B cell (primary cell): ENCODE measurements at regions not wholly inside any gene's neighbourhood (a gene's known extent, or its start where the extent isn't known, plus 50 kb on each side); places are given as distances from the start of the nearest gene placed in this dataset.

Experiments
- ATAC-seq: fragments of 200-7000 bp; cut with Tn5 transposase; one replicate; pipeline ENCODE4 v1.10.0; 2021; ENCODE audit warnings: low read depth, mild to moderate bottlenecking, moderate number of reproducible peaks, moderate library complexity
- CTCF ChIA-PET: fragments of 350-600 bp; sonication (Branson Sonifier 250); formaldehyde crosslinking; loops from one replicate; lab custom pipeline; 2021; ENCODE audit warnings: antibody characterized with exemption, inconsistent platforms; lab: Charles Lee
- POLR2A ChIA-PET: fragments of 350-600 bp; sonication (Branson Sonifier 250); formaldehyde crosslinking; loops from one replicate; lab custom pipeline; 2021; ENCODE audit warnings: antibody characterized with exemption; lab: Charles Lee
- DNase-seq: peaks from one replicate; pipeline ENCODE4 v3.0.0; 2013
- H2AFZ ChIP-seq: 2 replicates; pipeline ENCODE4 v1.6.1; 2012; ENCODE audit warnings: mild to moderate bottlenecking, low read depth, low read length; ENCODE audit not compliant: insufficient read depth, poor library complexity, severe bottlenecking
- H3K27ac ChIP-seq, 2 donors: 1 replicate in 1 of 2; 2 replicates in 1 of 2; pipeline ENCODE4 v1.5.1; 2012 to 2013; ENCODE audit warnings: low read length in 2 of 2, mild to moderate bottlenecking in 2 of 2, moderate library complexity in 1 of 2
- H3K27me3 ChIP-seq, 4 experiments: fragments of 200-600 bp in 1 of 4; sonication (generic) in 1 of 4; replicated peaks in 1 of 4; 1 replicate in 2 of 4; 2 replicates in 2 of 4; pipeline versions ENCODE4 v1.6.1 to v1.7.0; 2013 to 2016; ENCODE audit warnings: low read length in 3 of 4, mild to moderate bottlenecking in 2 of 4, mixed read lengths in 1 of 4, moderate library complexity in 1 of 4; ENCODE audit not compliant: insufficient read depth in 4 of 4, control insufficient read depth in 3 of 4; ENCODE audit errors: control extremely low read depth in 1 of 4
- H3K36me3 ChIP-seq, 2 experiments: replicated peaks in 1 of 2; 1 replicate in 1 of 2; 2 replicates in 1 of 2; pipeline versions ENCODE4 v1.6.1 to v1.7.1; 2013; ENCODE audit warnings: low read length in 1 of 2; ENCODE audit not compliant: insufficient read depth in 2 of 2, control insufficient read depth in 1 of 2; ENCODE audit errors: control extremely low read depth in 1 of 2, extremely low read depth in 1 of 2
- H3K4me1 ChIP-seq, 2 donors: fragments of 200-600 bp in 1 of 2; sonication (generic) in 1 of 2; 1 replicate in 1 of 2; 2 replicates in 1 of 2; pipeline versions ENCODE4 v1.5.1 to v1.6.1; 2013 to 2017; ENCODE audit warnings: low read length in 2 of 2; ENCODE audit not compliant: control insufficient read depth in 2 of 2, insufficient read depth in 2 of 2
- H3K4me2 ChIP-seq: replicated peaks from 2 replicates; pipeline ENCODE3; 2012; ENCODE audit warnings: mild to moderate bottlenecking, low read depth, low read length; ENCODE audit not compliant: poor library complexity, severe bottlenecking
- H3K4me3 ChIP-seq, 5 experiments: fragments of 200-600 bp in 1 of 5; sonication (generic) in 1 of 5; 1 replicate in 3 of 5; 2 replicates in 2 of 5; pipeline versions ENCODE4 v1.5.1 to v1.7.0; 2011 to 2016; ENCODE audit warnings: low read length in 4 of 5, mild to moderate bottlenecking in 4 of 5, low read depth in 2 of 5, control low read depth in 1 of 5, moderate library complexity in 1 of 5; ENCODE audit not compliant: insufficient read depth in 1 of 5; ENCODE audit errors: control extremely low read depth in 1 of 5, extremely low read depth in 1 of 5
- H3K79me2 ChIP-seq: fragments of 200-600 bp; sonication (generic); one replicate; pipeline ENCODE4 v1.6.0; 2016; ENCODE audit warnings: low read length; ENCODE audit not compliant: control insufficient read depth, insufficient read depth
- H3K9ac ChIP-seq: fragments of 200-600 bp; sonication (generic); 2 replicates; pipeline ENCODE4 v1.6.1; 2017; ENCODE audit warnings: mild to moderate bottlenecking, low read length, moderate library complexity
- H3K9me3 ChIP-seq, 3 donors: one replicate each; pipeline versions ENCODE4 v1.6.1 to v1.7.1; 2013; ENCODE audit warnings: low read length in 2 of 3; ENCODE audit not compliant: control insufficient read depth in 2 of 3, insufficient read depth in 1 of 3; ENCODE audit errors: control extremely low read depth in 1 of 3
- H4K20me1 ChIP-seq: 2 replicates; pipeline ENCODE4 v1.6.0; 2012; ENCODE audit warnings: mild to moderate bottlenecking, low read length; ENCODE audit not compliant: insufficient read depth, control insufficient read depth, poor library complexity, severe bottlenecking
- H3K27ac Mint-ChIP-seq: one replicate; pipeline ENCODE4 v1.8.0; 2021; ENCODE audit warnings: mixed read lengths
- H3K27me3 Mint-ChIP-seq: one replicate; pipeline ENCODE4 v1.8.0; 2021; ENCODE audit warnings: mixed read lengths
- H3K4me1 Mint-ChIP-seq: one replicate; pipeline ENCODE4 v1.8.0; 2021; ENCODE audit warnings: mixed read lengths
- H3K4me3 Mint-ChIP-seq: one replicate; pipeline ENCODE4 v1.8.0; 2021; ENCODE audit warnings: mixed read lengths
- H3K9me3 Mint-ChIP-seq: one replicate; pipeline ENCODE4 v1.8.0; 2022; ENCODE audit warnings: mixed read lengths; ENCODE audit not compliant: insufficient read depth
- EZH2 ChIP-seq: IDR thresholded peaks from 2 replicates; pipeline ENCODE4 v1.6.1; 2012; ENCODE audit warnings: borderline replicate concordance, low read depth, mild to moderate bottlenecking, moderate library complexity, low read length; ENCODE audit not compliant: insufficient read depth, poor library complexity, severe bottlenecking
- WGBS: methylation state at CpG from one replicate; pipeline ENCODE4 v1.1.5; 2013; ENCODE audit warnings: missing lambda C conversion rate; ENCODE audit not compliant: insufficient coverage; 5-methylcytosine and 5-hydroxymethylcytosine counted together
- intact Hi-C: fragments of 100-400 bp; cut with micrococcal nuclease; formaldehyde crosslinking; loops from one replicate; pipeline ENCODE4 v1.10.0; 2022
- TF ChIP-seq, protein P1 (sequence below): fragments of 200-600 bp; IDR thresholded peaks from one replicate; pipeline ENCODE4 v1.8.0; 2022; ENCODE audit warnings: antibody characterized with exemption, mild to moderate bottlenecking

DNA sequence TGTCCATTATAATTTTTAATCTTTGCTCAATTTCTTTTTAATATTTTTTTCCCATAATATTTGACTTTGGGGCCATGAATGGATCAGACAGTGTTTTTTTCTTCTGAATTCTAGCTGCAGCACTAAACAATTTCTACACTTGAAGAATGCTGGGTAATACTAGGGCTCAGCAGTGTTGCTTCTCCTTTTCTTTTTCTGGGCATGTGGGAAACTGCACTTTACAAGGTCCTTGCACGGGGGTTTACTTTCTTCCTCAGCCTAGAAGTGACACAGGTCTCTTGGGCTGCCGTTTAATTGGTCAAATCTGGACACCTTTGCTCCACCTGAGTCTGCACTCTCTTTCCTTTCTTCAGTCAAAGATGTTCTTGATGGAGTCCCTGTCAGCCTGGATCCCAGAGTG, 135.4 kb upstream of the APCDD1 start:
- H3K4me2 ChIP-seq: no peak overlapping the region
- ATAC-seq: no peak
- CTCF ChIA-PET: no interaction called here

DNA sequence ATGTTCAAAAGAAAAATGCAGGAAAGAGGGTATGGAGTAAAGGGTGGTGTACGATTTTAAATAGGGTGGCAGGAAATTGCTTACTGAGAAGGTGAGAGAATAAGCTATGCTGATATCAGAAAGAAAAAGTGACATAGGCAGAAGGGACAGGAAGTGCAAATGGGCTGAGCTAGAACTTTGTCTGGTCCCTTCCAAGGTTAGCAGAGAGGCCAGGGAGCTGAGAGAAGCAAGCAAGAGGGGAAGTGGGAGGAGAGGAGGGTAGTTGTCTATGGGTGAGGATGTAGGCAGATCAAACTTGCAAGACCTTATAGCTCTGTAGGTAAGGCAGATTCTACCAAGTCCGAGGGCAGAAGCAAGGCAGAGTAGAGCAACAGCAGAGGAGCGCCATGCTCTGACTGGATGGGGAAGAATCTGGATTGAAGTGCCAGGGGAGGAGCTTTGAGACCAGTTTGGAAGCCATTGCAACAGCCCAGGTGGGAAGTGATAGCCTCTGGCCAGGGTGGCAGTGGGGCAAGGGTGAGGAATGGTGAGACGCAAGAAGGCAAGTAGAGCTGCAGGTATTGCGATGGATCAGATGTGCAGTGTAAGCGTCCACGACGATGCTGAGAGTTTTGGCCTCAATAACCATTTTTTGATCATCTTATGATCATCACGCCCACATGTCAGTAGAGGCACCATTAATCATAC, 134.4 kb upstream of the APCDD1 start:
- H3K27me3 ChIP-seq: no peaks in the 10 kb centered on the region
- H3K4me3 ChIP-seq: no peak overlapping the region
- no peak overlapping the region for H2AFZ ChIP-seq
- H3K4me1 ChIP-seq: peaks cover 25% of the 10 kb centered on the region in 2 donors
- DNase-seq (no peak), ATAC-seq (no peak)
- H3K27ac ChIP-seq: no peak overlapping the region
- Mint-ChIP-seq H3K27me3 (no peaks in the 10 kb centered on the region), H3K4me3 (no peak overlapping the region), H3K9me3 (no peaks in the 10 kb centered on the region), H3K4me1 (peaks cover 47% of the 10 kb centered on the region), H3K27ac (no peak overlapping the region)
- no peak overlapping the region for H3K9ac ChIP-seq
- no peak for TF ChIP-seq EZH2
- TF ChIP-seq, protein P1, sequence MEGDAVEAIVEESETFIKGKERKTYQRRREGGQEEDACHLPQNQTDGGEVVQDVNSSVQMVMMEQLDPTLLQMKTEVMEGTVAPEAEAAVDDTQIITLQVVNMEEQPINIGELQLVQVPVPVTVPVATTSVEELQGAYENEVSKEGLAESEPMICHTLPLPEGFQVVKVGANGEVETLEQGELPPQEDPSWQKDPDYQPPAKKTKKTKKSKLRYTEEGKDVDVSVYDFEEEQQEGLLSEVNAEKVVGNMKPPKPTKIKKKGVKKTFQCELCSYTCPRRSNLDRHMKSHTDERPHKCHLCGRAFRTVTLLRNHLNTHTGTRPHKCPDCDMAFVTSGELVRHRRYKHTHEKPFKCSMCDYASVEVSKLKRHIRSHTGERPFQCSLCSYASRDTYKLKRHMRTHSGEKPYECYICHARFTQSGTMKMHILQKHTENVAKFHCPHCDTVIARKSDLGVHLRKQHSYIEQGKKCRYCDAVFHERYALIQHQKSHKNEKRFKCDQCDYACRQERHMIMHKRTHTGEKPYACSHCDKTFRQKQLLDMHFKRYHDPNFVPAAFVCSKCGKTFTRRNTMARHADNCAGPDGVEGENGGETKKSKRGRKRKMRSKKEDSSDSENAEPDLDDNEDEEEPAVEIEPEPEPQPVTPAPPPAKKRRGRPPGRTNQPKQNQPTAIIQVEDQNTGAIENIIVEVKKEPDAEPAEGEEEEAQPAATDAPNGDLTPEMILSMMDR: no peak
- no peaks in the 10 kb centered on the region for H3K9me3 ChIP-seq
- intact Hi-C loops: loop anchor here (5.0 kb wide), 1 partner anchor 172 kb away; no protein-coding TSS in a partner anchor
- 84% methylated on average over 5 of the region's 9 CpGs for WGBS
- POLR2A ChIA-PET: no interaction called here
- no peaks in the 10 kb centered on the region for H4K20me1 ChIP-seq
- H3K79me2 ChIP-seq: no peaks in the 10 kb centered on the region
- no peak overlapping the region for H3K4me2 ChIP-seq
- no peaks in the 10 kb centered on the region for H3K36me3 ChIP-seq
- CTCF ChIA-PET: no interaction called here

More for the DNA sequence above, 135.4 kb upstream of the APCDD1 start:
- H3K4me3 Mint-ChIP-seq: no peak overlapping the region
- H3K4me1 ChIP-seq: peaks cover 27 to 28% of the 10 kb centered on the region in 2 donors
- no peaks in the 10 kb centered on the region for H3K36me3 ChIP-seq
- H3K27me3 ChIP-seq: no peaks in the 10 kb centered on the region
- POLR2A ChIA-PET: no interaction called here
- 20% methylated on average over 1 of the region's 2 CpGs for WGBS
- no peaks in the 10 kb centered on the region for H3K9me3 Mint-ChIP-seq
- H3K4me3 ChIP-seq: no peak overlapping the region
- no peak for DNase-seq
- no peak overlapping the region for H2AFZ ChIP-seq
- H3K27ac Mint-ChIP-seq: no peak overlapping the region
- peaks cover 50% of the 10 kb centered on the region for H3K4me1 Mint-ChIP-seq
- no peaks in the 10 kb centered on the region for H4K20me1 ChIP-seq
- TF ChIP-seq, protein P1: no peak
- TF ChIP-seq EZH2: no peak
- H3K9me3 ChIP-seq: no peaks in the 10 kb centered on the region
- H3K27ac ChIP-seq: no peak overlapping the region
- no peak overlapping the region for H3K9ac ChIP-seq
- no peaks in the 10 kb centered on the region for H3K27me3 Mint-ChIP-seq
- no peaks in the 10 kb centered on the region for H3K79me2 ChIP-seq
- intact Hi-C loops: loop anchor here (5.0 kb wide), 1 partner anchor 173 kb away; no protein-coding TSS in a partner anchor
